ENCODE measurements at regions not wholly inside any gene's neighbourhood (a gene's known extent, or its start where the extent isn't known, plus 50 kb on each side); places are given as distances from the start of the nearest gene placed in this dataset.
"Not testable (repeated sequence)": the region's sequence is repeated elsewhere in the genome, so short reads cannot be mapped to it uniquely, and the experiment has no call there.

- no peak for DNase-seq
These were observed 305.2 kb upstream of the MIS18BP1 start for GRCh38 chr14:45558183-45558582.

GRCh38 chr14:45553981-45554380 is 301.0 kb upstream of the MIS18BP1 start:
- DNase-seq, result no peak

GRCh38 chr14:45551240-45551820 is 298.3 kb upstream of the MIS18BP1 start:
- not testable (repeated sequence) for DNase-seq

GRCh38 chr14:45531022-45531421 is 278.0 kb upstream of the MIS18BP1 start:
- DNase-seq, result no peak

- DNase-seq, result peak; percentile 29
These were observed 273.9 kb upstream of the MIS18BP1 start for GRCh38 chr14:45526715-45527549.

GRCh38 chr14:45519766-45520165 is 266.8 kb upstream of the MIS18BP1 start:
- no peak for DNase-seq

- DNase-seq, result no peak
These were observed 239.9 kb upstream of the MIS18BP1 start for GRCh38 chr14:45492876-45493275.

GRCh38 chr14:45491914-45492313 is 238.9 kb upstream of the MIS18BP1 start:
- DNase-seq, result no peak

GRCh38 chr14:45486599-45486998 is 233.6 kb upstream of the MIS18BP1 start:
- no peak for DNase-seq

- DNase-seq, result no peak
These were observed 214.0 kb upstream of the MIS18BP1 start for GRCh38 chr14:45467023-45467422.

GRCh38 chr14:45434221-45434620 is 181.2 kb upstream of the MIS18BP1 start:
- DNase-seq, result no peak

GRCh38 chr14:45426685-45427282 is 173.8 kb upstream of the MIS18BP1 start:
- DNase-seq, result peak; percentile 38

GRCh38 chr14:45406942-45407341 is 153.9 kb upstream of the MIS18BP1 start:
- DNase-seq, result no peak

GRCh38 chr14:45400950-45401640 is 148.1 kb upstream of the MIS18BP1 start:
- no peak for DNase-seq

GRCh38 chr14:45400509-45400908 is 147.5 kb upstream of the MIS18BP1 start:
- DNase-seq, result no peak

GRCh38 chr14:45381091-45381490 is 128.1 kb upstream of the MIS18BP1 start:
- DNase-seq, result no peak

GRCh38 chr14:45377166-45377565 is 124.2 kb upstream of the MIS18BP1 start:
- DNase-seq, result no peak

- no peak for DNase-seq
These were observed 120.9 kb upstream of the MIS18BP1 start for GRCh38 chr14:45373877-45374276.

GRCh38 chr14:45364565-45365156 is 111.7 kb upstream of the MIS18BP1 start:
- no peak for DNase-seq

- no peak for DNase-seq
These were observed 109.5 kb upstream of the MIS18BP1 start for GRCh38 chr14:45362505-45362904.

GRCh38 chr14:45361727-45362126 is 108.7 kb upstream of the MIS18BP1 start:
- no peak for DNase-seq

GRCh38 chr14:45359746-45360145 is 106.7 kb upstream of the MIS18BP1 start:
- no peak for DNase-seq

GRCh38 chr14:45332360-45332988 is 79.5 kb upstream of the MIS18BP1 start:
- DNase-seq, result no peak
